ENCODE measurements at regions not wholly inside any gene's neighbourhood (a gene's known extent, or its start where the extent isn't known, plus 50 kb on each side); places are given as distances from the start of the nearest gene placed in this dataset.
A peak's percentile ranks its signal among the peaks of the same experiment; 100 is the strongest.

DNA sequence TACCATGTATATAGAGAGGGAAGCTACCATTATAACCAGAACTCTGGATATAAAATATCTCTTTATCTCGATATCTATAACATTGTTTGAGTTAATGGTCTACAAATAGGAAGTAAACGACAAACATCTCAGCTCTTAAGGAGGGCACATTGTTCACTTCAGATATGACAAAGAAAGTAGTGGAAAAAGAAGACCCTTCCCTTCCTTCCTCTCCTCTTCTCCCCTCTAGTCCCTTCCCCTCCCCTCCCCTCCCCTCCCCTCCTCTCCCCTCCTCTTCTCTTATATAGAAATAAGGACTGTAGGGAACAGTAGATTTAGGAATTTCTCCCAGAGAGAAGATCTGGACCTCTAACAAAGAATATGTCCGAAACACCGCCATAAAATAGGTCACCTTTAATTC, 1731.9 kb upstream of the CDH9 start:
- H3K9me3 ChIP-seq, result no peaks in the 10 kb centered on the region

DNA sequence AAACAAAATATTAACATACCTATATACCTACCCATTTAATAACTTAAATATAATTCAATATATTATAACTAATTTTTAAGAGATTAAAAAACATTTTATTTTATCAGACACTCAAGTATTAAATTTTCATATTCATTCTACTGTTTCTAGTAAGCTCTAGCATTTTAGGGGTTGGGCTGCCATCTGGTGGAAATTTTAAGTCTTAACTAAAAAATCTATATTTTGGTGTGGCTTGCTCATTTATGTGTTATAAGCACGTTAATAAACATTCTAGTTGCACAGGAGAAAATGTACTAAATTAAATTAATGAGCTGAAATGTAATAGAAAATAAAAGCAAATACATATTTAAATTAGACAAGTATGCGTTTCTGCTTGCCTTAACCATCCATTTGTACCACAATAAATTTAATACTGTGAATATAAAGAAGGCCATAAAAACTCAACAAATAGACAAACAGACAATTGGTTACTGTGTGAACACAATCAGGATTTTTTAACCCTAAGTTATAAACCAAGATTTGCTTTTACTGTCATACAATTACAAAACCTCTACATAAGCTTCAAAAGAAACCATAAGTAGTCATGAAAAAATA, 1728.3 kb upstream of the CDH9 start:
- TF ChIP-seq, protein P1, sequence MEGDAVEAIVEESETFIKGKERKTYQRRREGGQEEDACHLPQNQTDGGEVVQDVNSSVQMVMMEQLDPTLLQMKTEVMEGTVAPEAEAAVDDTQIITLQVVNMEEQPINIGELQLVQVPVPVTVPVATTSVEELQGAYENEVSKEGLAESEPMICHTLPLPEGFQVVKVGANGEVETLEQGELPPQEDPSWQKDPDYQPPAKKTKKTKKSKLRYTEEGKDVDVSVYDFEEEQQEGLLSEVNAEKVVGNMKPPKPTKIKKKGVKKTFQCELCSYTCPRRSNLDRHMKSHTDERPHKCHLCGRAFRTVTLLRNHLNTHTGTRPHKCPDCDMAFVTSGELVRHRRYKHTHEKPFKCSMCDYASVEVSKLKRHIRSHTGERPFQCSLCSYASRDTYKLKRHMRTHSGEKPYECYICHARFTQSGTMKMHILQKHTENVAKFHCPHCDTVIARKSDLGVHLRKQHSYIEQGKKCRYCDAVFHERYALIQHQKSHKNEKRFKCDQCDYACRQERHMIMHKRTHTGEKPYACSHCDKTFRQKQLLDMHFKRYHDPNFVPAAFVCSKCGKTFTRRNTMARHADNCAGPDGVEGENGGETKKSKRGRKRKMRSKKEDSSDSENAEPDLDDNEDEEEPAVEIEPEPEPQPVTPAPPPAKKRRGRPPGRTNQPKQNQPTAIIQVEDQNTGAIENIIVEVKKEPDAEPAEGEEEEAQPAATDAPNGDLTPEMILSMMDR (IDR thresholded peaks at IDR 0.05), result peak in 1 of 2 donors; percentile 47
- Histone ChIP-seq H3K27me3 (no peaks in the 10 kb centered on the region), H3K27ac (no peak overlapping the region), H3K9me3 (no peaks in the 10 kb centered on the region), H3K4me1 (no peaks in the 10 kb centered on the region), H3K36me3 (no peaks in the 10 kb centered on the region), H3K4me3 (no peak overlapping the region)
- DNase-seq (ENCODE audit: low spot score), result no peak

More for the DNA sequence above, 1731.9 kb upstream of the CDH9 start:
- Histone ChIP-seq H3K27ac (no peak overlapping the region), H3K4me1 (no peaks in the 10 kb centered on the region), H3K4me3 (no peak overlapping the region), H3K27me3 (no peaks in the 10 kb centered on the region), H3K36me3 (no peaks in the 10 kb centered on the region)
- DNase-seq (ENCODE audit: low spot score), result no peak
- TF ChIP-seq, protein P1 (IDR thresholded peaks at IDR 0.05), result no peak

DNA sequence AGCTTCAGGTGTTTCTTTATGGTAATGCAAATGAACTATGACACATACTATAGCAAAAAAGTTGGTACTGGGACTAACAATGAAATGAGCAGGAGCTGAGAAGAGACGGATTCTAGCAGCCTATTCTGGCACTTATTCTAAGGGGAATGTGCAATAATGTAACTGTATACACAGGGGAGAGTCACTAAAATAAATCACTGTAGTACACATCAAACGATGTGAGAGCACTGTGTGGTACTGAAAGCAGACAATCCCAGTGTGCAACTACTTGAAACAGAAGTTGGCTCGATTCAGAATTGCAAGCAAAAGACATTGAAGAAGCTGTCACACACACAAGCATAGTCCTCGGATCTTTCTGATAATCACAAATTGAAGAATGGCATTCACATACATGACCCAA, 1713.0 kb upstream of the CDH9 start:
- DNase-seq (ENCODE audit: low spot score), result no peak
- Histone ChIP-seq H3K4me1 (no peaks in the 10 kb centered on the region), H3K9me3 (no peaks in the 10 kb centered on the region), H3K36me3 (no peaks in the 10 kb centered on the region), H3K27me3 (no peaks in the 10 kb centered on the region), H3K27ac (no peak overlapping the region), H3K4me3 (no peak overlapping the region)
- TF ChIP-seq, protein P1 (IDR thresholded peaks at IDR 0.05), result no peak

DNA sequence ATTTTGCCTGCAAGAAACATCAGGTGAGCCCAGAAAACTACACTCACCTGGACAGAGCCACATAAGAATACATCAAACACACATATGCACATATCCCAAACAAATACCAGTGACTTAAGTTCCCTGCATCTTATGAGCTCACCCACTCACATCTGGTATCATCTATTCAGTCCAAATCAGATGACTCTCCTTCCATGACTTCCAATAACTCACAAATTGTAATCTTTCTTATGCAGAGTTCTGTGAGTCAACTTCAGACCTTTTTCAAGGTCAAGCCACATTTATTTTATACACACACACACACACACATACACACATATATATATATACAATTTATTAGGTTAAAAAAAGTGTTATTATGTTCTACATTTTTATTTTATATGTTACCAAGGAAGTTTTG, 1711.9 kb upstream of the CDH9 start:
- H3K36me3 ChIP-seq, result no peaks in the 10 kb centered on the region
- no peaks in the 10 kb centered on the region for H3K4me1 ChIP-seq
- TF ChIP-seq, protein P1 (IDR thresholded peaks at IDR 0.05), result no peak
- H3K4me3 ChIP-seq, result no peak overlapping the region
- H3K9me3 ChIP-seq, result no peaks in the 10 kb centered on the region
- H3K27me3 ChIP-seq, result no peaks in the 10 kb centered on the region
- H3K27ac ChIP-seq, result no peak overlapping the region
- no peak for DNase-seq (ENCODE audit: low spot score)

DNA sequence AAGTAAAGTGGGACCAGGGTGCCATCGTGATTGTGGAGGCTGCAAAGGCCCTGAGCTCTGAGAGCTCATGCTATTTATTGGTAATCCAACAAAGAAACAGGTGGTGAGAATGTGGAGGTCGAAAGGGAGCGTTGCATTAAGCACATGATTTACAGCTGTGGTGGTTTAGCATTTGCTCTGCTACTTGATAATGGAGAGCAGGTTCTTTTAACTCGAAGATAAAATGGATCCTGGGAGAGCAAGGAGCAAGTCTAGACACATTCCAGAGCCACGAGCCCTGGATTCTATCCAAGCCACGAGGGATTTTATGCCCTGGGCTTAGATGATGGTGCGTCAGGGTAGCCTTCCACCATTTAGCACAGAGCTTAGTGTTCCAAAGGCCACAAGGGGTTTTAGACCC, 1710.1 kb upstream of the CDH9 start:
- Histone ChIP-seq H3K27me3 (no peaks in the 10 kb centered on the region), H3K4me1 (no peaks in the 10 kb centered on the region), H3K9me3 (no peaks in the 10 kb centered on the region), H3K27ac (no peak overlapping the region), H3K36me3 (no peaks in the 10 kb centered on the region), H3K4me3 (no peak overlapping the region)
- no peak for DNase-seq (ENCODE audit: low spot score)
- TF ChIP-seq, protein P1 (IDR thresholded peaks at IDR 0.05), result no peak

DNA sequence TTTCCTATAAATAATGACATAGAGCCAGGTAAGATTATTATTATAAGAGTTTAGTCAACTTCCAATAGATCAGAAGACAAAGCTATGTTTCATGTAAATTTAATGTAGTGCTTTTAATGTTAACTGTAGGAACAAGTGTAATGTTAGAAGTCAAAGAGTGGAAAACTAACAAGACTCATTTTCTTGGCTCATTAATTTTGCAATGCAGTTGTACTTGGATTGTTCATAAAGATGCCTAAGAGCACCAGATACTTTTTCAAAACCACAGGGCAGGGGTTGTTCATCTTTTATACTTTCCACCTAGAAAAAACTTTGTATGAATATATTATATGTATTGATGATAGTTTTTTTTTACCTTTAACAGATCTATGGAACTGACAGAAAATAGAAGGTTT, 1705.3 kb upstream of the CDH9 start:
- no peaks in the 10 kb centered on the region for H3K27me3 ChIP-seq
- no peak overlapping the region for H3K4me3 ChIP-seq
- no peaks in the 10 kb centered on the region for H3K4me1 ChIP-seq
- H3K36me3 ChIP-seq, result no peaks in the 10 kb centered on the region
- TF ChIP-seq, protein P1 (IDR thresholded peaks at IDR 0.05), result no peak
- H3K9me3 ChIP-seq, result no peaks in the 10 kb centered on the region
- H3K27ac ChIP-seq, result no peak overlapping the region
- DNase-seq (ENCODE audit: low spot score), result no peak
